G401 (cell line): ENCODE measurements at regions not wholly inside any gene's neighbourhood (a gene's known extent, or its start where the extent isn't known, plus 50 kb on each side); places are given as distances from the start of the nearest gene placed in this dataset.
"Not testable (repeated sequence)": the region's sequence is repeated elsewhere in the genome, so short reads cannot be mapped to it uniquely, and the experiment has no call there.

Experiments
- DNase-seq: peaks from one replicate; pipeline ENCODE4 v3.0.0-alpha.2; 2015; ENCODE audit warnings: low spot score
- in situ Hi-C: cut with HindIII; loops from 2 replicates; pipeline ENCODE4 v1.10.0; 2016; ENCODE audit warnings: low sequenced_read_pairs, mixed read lengths

DNA sequence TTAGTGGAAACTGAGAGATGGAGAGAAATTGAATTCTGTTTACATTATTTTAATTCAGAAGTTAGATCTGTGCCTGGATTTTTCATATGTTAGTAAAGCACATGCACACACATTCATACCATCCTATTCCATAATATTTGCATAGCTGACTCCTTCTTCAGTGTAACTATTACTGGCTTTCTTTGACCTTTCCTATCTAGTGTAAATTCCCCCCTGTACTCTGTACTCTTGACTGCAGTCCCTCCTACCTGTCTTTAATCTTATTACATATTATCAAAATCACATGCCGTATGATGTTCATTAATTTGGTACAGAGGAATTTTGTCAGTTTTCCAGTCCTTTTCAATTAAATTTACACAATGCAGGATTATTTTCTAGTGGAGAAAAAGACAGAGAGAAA, 417.0 kb upstream of the SOX5 start:
- DNase-seq: no peak
- in situ Hi-C loops: no loop called here

DNA sequence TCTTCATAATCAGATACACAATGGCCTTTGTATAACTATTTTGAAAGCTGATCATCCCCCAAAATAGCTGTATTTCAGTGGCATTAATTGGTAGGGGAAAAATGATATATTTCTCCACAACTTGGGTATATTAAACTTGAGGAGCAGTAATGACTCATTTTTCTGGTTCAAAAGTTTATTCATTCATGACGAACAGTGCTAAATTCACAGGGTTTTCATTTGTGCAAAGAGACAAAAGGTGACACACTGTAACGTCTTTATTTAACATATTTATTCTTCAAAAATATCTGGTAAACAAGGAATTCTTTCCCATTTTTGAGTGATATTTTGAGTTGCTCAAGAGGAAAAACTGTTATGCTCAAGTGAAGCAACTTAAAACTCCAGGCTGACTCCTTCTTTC, 415.5 kb upstream of the SOX5 start:
- in situ Hi-C loops: no loop called here
- DNase-seq: no peak

GRCh38 chr12:24363177-24363754, 413.8 kb upstream of the SOX5 start:
- DNase-seq: no peak
- in situ Hi-C loops: no loop called here

DNA sequence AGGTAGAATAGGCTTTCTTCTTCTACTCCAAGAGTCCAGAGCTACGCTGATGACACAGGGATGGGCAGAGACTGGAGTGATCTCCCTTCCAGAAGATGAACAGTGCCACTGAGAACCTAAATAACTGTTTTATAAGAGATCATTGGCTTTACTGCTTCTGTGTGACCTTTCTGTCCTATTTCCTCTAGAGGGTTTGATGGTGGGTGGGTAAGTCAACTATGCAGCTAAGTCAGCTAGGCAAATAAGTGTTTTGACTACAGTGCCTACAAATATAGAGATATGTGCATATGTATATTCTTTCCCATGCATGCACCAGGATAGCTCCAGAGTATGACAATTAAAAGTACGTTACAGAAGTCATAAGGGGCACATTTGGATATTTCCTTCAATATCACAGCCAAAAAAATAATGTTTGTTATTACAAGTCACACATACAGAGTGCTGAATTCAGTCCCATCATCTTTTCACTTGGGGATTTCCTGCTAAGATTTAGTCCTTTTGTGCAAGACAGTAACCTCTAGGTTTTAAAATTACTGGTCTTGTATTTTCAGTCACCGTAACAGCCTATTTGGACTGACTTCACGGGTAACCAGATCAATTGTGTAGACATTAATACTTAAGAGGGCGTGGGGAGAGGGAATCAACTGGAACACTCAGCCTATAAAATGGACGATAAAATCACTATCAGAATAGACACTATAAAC, 412.6 kb upstream of the SOX5 start:
- in situ Hi-C loops: no loop called here
- no peak for DNase-seq

DNA sequence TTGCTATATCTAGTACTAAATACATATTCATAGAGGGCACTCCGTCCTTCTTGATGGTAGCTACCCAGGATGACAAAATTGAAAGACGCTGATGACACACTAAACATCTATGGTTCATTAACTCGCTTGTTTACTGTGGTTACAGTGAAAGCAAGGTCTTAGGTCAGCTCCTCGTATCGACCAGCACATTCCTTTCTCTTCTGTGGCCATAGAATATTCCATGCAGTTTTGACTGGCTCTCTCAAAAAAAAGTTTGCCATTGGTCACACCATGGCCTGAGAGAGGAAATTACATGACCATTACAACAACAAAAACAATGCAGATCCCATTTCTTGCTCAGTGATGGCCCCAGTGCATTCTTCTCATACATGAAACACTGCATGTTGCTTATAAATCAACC, 411.4 kb upstream of the SOX5 start:
- in situ Hi-C loops: no loop called here
- DNase-seq: no peak

- in situ Hi-C loops: no loop called here
- no peak for DNase-seq
Observed at GRCh38 chr12:24360461-24360860, 411.0 kb upstream of the SOX5 start.

DNA sequence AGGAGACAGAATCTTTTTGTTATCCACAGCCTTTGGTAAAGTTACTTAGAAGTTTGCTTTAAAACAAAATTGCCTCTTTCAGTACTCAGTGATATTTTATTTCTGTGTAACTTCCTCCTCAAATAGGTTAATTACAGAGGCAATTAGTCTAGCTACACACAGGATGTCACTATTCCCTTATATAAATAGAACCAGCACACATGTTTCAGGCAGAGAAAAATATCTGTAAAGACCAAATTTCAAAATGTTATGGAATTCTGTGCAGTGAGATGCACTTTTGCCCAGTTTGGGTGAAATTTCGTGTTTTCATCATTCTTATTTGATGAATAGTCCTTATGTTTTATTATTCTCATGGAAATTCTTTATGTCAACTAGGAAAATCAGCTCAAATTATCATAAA, 410.6 kb upstream of the SOX5 start:
- in situ Hi-C loops: no loop called here
- DNase-seq: no peak

GRCh38 chr12:24359418-24359817, 409.9 kb upstream of the SOX5 start:
- no peak for DNase-seq
- in situ Hi-C loops: no loop called here

DNA sequence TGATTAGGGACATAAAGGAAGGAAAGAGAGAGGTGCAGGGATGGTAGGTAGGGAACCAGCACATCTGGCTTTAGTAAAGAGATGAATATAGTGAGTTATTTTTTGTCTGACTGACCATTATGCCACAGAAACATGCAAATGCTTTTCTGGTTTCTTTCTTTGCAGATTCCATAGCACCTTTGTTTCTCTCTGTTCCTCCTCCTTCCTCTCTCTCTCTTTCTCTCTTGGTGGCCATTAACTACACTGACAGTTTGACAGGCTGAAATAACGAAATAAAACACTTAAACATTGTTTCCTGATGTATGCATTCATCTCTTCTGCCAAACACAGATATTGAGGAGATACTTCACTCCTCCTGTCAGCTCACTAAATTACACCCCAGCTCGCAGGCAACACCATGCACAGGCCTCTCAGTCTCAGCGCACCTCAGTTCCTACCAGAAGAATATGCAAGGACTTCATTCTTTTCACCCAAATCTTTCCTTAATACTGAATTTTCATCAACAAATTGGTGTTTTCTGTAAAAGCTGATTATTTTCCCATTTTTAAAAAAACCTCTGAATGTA, 406.9 kb upstream of the SOX5 start:
- DNase-seq: no peak

GRCh38 chr12:24352363-24352762, 402.9 kb upstream of the SOX5 start:
- no peak for DNase-seq
- in situ Hi-C loops: no loop called here

More for the DNA sequence above, 406.9 kb upstream of the SOX5 start:
- in situ Hi-C loops: no loop called here

- in situ Hi-C loops: no loop called here
Observed at GRCh38 chr12:24349051-24349799, 399.8 kb upstream of the SOX5 start.

DNA sequence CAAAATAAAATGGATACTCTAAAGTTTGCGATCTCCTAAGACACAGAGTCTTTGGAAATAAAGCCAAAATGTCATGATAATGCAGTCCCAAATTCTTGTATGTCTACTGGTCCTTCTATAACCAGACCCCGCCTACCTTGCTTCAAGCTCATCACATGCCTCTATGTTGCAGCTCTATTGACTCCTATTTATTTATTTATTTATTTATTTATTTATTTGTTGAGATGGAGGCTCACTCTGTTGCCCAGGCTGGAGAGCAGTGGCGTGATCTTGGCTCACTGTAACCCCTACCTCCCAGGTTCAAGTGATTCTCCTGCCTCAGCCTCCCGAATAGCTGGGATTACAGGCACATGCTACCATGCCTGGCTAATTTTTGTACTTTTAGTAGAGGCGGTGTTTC, 398.7 kb upstream of the SOX5 start:
- DNase-seq, in situ Hi-C loops: not testable (repeated sequence)

More at GRCh38 chr12:24349051-24349799, 399.8 kb upstream of the SOX5 start:
- DNase-seq: no peak

DNA sequence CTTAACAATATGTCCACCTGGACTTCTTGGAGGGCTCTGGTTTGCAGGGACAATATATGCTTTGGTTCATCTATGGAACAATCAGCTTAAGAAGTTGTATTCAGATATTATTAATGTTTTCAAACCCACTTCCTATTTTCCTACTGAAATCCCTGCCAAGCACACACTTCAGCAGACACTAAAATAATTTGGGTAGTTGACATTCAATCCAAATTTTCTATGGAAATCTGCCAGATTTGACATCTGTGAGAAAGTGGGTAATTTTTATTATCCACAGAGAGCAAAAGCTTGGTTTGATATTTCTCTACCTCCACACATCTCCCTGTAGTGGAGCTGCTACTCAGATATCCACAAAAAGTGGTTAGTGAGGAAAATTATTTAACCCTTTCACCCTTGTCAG, 378.8 kb upstream of the SOX5 start:
- in situ Hi-C loops: no loop called here
- DNase-seq: no peak

- DNase-seq: no peak
- in situ Hi-C loops: no loop called here
Observed at GRCh38 chr12:24325331-24325730, 375.9 kb upstream of the SOX5 start.

DNA sequence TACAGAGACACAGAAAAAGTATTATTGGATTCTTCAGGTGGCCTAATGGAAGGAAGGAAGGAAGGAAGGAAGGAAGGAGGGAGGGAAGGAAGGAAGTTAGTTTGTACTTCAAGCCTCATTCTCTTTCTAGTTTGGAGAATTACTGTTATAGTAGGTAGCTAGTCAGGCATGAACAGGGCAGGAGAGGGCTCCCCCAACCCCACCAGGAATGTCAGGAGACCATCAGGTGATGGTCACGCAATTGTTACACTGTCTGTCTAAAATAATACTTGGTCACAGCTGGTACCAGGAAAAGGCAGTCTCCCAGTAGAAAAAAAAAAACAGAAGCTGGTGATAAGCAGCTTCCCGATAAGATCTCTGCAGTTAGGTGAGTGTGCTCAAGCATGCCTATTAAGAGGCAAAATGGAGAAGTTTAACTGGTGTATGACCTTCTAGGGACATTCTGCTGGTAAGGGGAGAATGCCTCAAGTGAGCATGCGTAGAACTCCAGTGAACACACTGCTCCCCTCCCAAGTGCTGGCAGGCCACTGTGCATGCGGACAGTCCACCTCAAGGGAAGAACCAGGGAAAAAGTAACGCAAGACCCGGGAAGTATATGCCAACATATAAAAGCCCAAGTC, 358.4 kb upstream of the SOX5 start:
- in situ Hi-C loops: no loop called here
- no peak for DNase-seq

- in situ Hi-C loops: no loop called here
- no peak for DNase-seq
Observed at GRCh38 chr12:24307153-24307552, 357.7 kb upstream of the SOX5 start.

GRCh38 chr12:24306001-24306400, 356.5 kb upstream of the SOX5 start:
- no peak for DNase-seq
- in situ Hi-C loops: no loop called here

DNA sequence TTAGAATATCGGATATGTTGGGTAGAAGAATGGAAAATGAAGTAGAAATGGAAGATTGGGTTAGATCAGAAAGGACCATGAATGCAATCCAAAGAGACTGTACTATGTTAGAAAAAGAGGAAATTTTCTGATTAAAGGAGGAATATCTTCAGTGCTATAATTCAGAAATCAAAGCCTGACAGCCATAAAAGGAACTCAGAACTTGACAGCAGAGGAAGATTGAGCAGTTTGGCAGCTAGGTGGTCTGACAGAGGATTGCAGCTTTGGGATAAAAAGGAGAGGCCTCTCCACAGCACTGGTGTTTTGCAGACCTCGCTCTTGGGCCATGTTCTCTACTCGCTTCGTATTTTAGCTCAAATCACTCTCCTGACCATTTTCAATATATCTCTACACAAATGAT, 354.8 kb upstream of the SOX5 start:
- DNase-seq: no peak
- in situ Hi-C loops: no loop called here

GRCh38 chr12:24302708-24303107, 353.2 kb upstream of the SOX5 start:
- in situ Hi-C loops: no loop called here
- DNase-seq: no peak

DNA sequence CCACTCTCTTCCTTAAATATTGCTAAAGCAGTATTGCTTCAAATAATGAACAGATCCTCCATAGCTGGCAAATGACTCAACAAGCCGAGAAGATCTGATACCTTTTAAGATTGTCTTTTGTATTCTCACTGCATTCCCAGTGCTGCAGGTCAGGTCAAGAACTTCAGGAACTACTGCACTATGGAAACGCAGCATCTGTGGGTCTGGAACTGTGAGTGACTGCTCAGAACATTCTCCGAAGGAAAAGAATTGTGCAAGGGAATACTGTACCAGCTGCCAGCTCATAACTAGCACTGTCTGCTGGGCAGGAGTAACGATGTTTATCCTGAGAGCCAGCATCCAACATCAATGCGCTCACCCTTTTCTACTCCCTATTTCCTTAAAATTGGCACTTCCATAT, 348.0 kb upstream of the SOX5 start:
- DNase-seq: no peak
- in situ Hi-C loops: no loop called here
